Stomach (tissue), 4 donors: ENCODE measurements at regions not wholly inside any gene's neighbourhood (a gene's known extent, or its start where the extent isn't known, plus 50 kb on each side); places are given as distances from the start of the nearest gene placed in this dataset.

Experiments
- POLR2A ChIP-seq, 4 donors: fragments of 450-650 bp; IDR thresholded peaks; one replicate each; pipeline ENCODE4 v1.6.1; 2016; ENCODE audit warnings: antibody characterized with exemption in 4 of 4, control low read depth in 2 of 4, mild to moderate bottlenecking in 1 of 4, moderate library complexity in 1 of 4
- POLR2AphosphoS5 ChIP-seq, 3 donors: sonication (generic); formaldehyde crosslinking; IDR thresholded peaks; one replicate each; pipeline ENCODE4 v1.6.1; 2016; ENCODE audit warnings: antibody characterized with exemption in 3 of 3

GRCh38 chr6:88558981-88559380 is 392.8 kb upstream of the CNR1 start:
- TF ChIP-seq POLR2AphosphoS5 (IDR thresholded peaks at IDR 0.05): no peak
- TF ChIP-seq POLR2A (IDR thresholded peaks at IDR 0.05): no peak
